ENCODE measurements at regions not wholly inside any gene's neighbourhood (a gene's known extent, or its start where the extent isn't known, plus 50 kb on each side); places are given as distances from the start of the nearest gene placed in this dataset.

DNA sequence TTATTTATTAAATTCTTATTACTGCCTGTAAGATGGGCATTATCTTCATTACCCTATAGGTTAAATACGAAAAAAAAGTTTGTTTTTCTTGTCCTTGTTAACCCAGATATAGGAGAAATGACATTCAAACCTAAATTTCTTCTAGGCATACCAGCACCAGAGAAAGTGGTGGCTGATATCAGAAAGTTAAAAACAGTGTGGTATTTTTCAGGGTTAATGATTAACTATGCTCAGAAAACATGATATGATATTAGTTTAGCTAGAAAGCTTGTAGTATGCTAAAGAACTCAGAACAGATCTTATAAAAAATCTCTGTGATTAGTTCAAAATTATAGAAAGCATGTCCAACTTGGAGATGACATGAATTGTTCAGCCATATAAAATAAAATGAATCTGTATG lies 630.5 kb upstream of the EPHA6 start:
- no TSS peak for BruUV-seq (replicated peaks)
- Mint-ChIP-seq H3K4me1 (ENCODE audit: insufficient read depth, unreplicated experiment) (no peaks in the 10 kb centered on the region), H3K27ac (ENCODE audit: low read depth, unreplicated experiment) (no peak overlapping the region), H3K9me3 (ENCODE audit: unreplicated experiment) (no peaks in the 10 kb centered on the region), H3K36me3 (ENCODE audit: insufficient read depth, unreplicated experiment) (no peaks in the 10 kb centered on the region), H3K27me3 (ENCODE audit: insufficient read depth, unreplicated experiment) (no peaks in the 10 kb centered on the region), H3K4me3 (ENCODE audit: unreplicated experiment) (no peak overlapping the region)
- intact Hi-C loops (cut with micrococcal nuclease) = no loop called here
- POLR2A ChIA-PET = no interaction called here
- no peak for DNase-seq (ENCODE audit: unreplicated experiment)
- CTCF ChIA-PET = no interaction called here
- TF ChIP-seq, protein P1, sequence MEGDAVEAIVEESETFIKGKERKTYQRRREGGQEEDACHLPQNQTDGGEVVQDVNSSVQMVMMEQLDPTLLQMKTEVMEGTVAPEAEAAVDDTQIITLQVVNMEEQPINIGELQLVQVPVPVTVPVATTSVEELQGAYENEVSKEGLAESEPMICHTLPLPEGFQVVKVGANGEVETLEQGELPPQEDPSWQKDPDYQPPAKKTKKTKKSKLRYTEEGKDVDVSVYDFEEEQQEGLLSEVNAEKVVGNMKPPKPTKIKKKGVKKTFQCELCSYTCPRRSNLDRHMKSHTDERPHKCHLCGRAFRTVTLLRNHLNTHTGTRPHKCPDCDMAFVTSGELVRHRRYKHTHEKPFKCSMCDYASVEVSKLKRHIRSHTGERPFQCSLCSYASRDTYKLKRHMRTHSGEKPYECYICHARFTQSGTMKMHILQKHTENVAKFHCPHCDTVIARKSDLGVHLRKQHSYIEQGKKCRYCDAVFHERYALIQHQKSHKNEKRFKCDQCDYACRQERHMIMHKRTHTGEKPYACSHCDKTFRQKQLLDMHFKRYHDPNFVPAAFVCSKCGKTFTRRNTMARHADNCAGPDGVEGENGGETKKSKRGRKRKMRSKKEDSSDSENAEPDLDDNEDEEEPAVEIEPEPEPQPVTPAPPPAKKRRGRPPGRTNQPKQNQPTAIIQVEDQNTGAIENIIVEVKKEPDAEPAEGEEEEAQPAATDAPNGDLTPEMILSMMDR (IDR thresholded peaks at IDR 0.05; ENCODE audit: unreplicated experiment) = no peak

DNA sequence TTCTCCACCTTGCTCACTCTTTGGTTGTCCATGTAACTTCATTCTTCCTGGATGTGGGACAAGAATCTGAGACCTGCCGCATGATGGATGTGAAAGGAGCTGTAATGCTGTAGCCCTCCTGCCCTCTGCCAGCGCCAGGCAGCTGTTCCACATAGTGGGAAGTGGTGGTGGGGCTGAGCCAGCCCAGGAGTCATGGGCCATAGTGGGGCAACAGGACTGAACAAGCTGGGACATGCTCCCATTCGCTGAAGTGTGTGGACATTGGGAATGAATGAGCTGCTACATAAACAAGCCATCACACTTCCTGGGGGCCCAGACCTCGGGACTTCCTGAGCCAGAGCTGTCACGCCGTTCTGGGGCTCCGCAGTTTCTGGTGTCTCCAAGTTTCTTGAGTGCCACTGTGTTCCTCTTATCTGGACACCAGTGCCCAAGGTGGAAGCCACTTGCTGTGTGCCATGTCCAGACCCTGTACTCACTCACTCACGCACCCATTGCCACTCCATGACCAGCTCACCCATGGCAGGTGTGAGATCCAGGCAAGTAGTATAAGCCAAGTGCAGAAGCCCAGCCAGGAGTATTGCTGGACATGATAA lies 624.3 kb upstream of the EPHA6 start:
- no peaks in the 10 kb centered on the region for H3K36me3 Mint-ChIP-seq (ENCODE audit: insufficient read depth, unreplicated experiment)
- H3K27me3 Mint-ChIP-seq (ENCODE audit: insufficient read depth, unreplicated experiment) = no peaks in the 10 kb centered on the region
- no TSS peak for BruUV-seq (replicated peaks)
- H3K4me3 Mint-ChIP-seq (ENCODE audit: unreplicated experiment) = no peak overlapping the region
- intact Hi-C loops (cut with micrococcal nuclease) = no loop called here
- ChIA-PET POLR2A (no interaction called here), CTCF (interaction anchor here (0.5 to 0.8 kb wide), 3 partner anchors 28 to 168 kb away, joined by 3 read pairs; no protein-coding TSS in a partner anchor)
- no peak overlapping the region for H3K27ac Mint-ChIP-seq (ENCODE audit: low read depth, unreplicated experiment)
- TF ChIP-seq, protein P1 (IDR thresholded peaks at IDR 0.05; ENCODE audit: unreplicated experiment) = no peak
- DNase-seq (ENCODE audit: unreplicated experiment) = no peak
- no peaks in the 10 kb centered on the region for H3K9me3 Mint-ChIP-seq (ENCODE audit: unreplicated experiment)
- H3K4me1 Mint-ChIP-seq (ENCODE audit: insufficient read depth, unreplicated experiment) = no peaks in the 10 kb centered on the region

DNA sequence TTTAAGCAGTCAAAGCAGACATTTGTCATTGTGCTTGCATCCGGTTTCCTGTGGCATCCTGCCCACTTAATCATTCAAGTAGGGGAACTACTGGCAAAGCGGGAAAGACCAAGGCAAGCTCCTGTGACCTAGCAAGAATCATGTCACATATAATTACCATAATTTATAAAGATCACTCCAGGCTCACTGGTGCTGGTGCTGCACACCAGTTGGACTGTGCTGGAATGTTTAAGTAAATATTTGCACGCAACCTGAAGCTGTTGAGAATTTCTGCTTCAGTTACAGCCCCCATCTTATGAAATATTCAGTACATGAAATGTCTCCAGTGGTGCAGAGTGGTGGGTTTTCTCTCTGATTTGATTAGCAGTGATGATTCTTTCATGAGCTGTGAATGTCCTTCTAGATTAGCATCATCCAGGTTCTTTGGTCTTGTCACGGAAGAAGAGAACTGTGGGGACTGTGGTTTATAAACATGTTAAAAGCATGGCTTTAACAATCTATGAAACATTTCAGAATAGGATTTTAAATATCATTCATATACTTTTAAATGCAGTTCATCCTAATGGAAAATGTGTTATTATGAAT lies 621.3 kb upstream of the EPHA6 start:
- intact Hi-C loops (cut with micrococcal nuclease) = no loop called here
- CTCF ChIA-PET = no interaction called here
- no peak for DNase-seq (ENCODE audit: unreplicated experiment)

DNA sequence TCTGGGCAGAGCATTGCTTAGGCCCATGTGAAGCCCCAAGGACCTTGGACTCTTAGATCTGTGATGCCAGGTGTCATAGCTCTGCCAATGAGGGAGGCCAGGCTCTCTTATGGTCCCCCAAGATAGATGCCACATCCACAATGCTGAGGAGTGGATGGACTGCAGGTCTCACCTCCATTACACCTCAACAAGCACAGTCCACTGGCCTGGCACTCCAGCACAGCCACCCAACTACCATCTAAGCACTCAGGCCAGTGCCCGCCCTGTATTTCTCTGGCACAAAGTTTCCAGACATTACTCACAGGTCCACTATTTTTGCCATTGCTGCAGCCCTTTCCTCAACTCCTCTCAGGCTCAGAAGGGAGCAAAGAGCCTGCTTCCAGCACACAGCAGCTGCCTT lies 613.5 kb upstream of the EPHA6 start:
- H3K9me3 Mint-ChIP-seq (ENCODE audit: unreplicated experiment) = peaks cover 10% of the 10 kb centered on the region
- H3K27me3 Mint-ChIP-seq (ENCODE audit: insufficient read depth, unreplicated experiment) = no peaks in the 10 kb centered on the region
- no peaks in the 10 kb centered on the region for H3K36me3 Mint-ChIP-seq (ENCODE audit: insufficient read depth, unreplicated experiment)
- H3K27ac Mint-ChIP-seq (ENCODE audit: low read depth, unreplicated experiment) = no peak overlapping the region
- ChIA-PET CTCF (no interaction called here), POLR2A (no interaction called here)
- no TSS peak for BruUV-seq (replicated peaks)
- TF ChIP-seq, protein P1 (IDR thresholded peaks at IDR 0.05; ENCODE audit: unreplicated experiment) = no peak
- peaks cover 9% of the 10 kb centered on the region for H3K4me1 Mint-ChIP-seq (ENCODE audit: insufficient read depth, unreplicated experiment)
- H3K4me3 Mint-ChIP-seq (ENCODE audit: unreplicated experiment) = no peak overlapping the region
- intact Hi-C loops (cut with micrococcal nuclease) = no loop called here
- no peak for DNase-seq (ENCODE audit: unreplicated experiment)

More for the DNA sequence above, 621.3 kb upstream of the EPHA6 start:
- POLR2A ChIA-PET = no interaction called here
- BruUV-seq (replicated peaks) = no TSS peak
- Mint-ChIP-seq H3K4me1 (ENCODE audit: insufficient read depth, unreplicated experiment) (no peaks in the 10 kb centered on the region), H3K9me3 (ENCODE audit: unreplicated experiment) (no peaks in the 10 kb centered on the region), H3K4me3 (ENCODE audit: unreplicated experiment) (no peak overlapping the region), H3K27me3 (ENCODE audit: insufficient read depth, unreplicated experiment) (no peaks in the 10 kb centered on the region), H3K27ac (ENCODE audit: low read depth, unreplicated experiment) (no peak overlapping the region), H3K36me3 (ENCODE audit: insufficient read depth, unreplicated experiment) (no peaks in the 10 kb centered on the region)
- TF ChIP-seq, protein P1 (IDR thresholded peaks at IDR 0.05; ENCODE audit: unreplicated experiment) = no peak
